ENCODE measurements at regions not wholly inside any gene's neighbourhood (a gene's known extent, or its start where the extent isn't known, plus 50 kb on each side); places are given as distances from the start of the nearest gene placed in this dataset.

- POLR2A ChIA-PET = no interaction called here
- no peak overlapping the region for H3K27ac Mint-ChIP-seq
- no peaks in the 10 kb centered on the region for H3K36me3 Mint-ChIP-seq (ENCODE audit: low read depth)
- H3K4me1 Mint-ChIP-seq (ENCODE audit: low read depth) = no peaks in the 10 kb centered on the region
- intact Hi-C loops (cut with micrococcal nuclease) = no loop called here
- no peak for DNase-seq
- CTCF ChIA-PET = interaction anchor here (0.6 kb wide), 1 partner anchor 76 kb away, joined by 3 read pairs; no protein-coding TSS in a partner anchor
- peaks cover 2% of the 10 kb centered on the region for H3K27me3 Mint-ChIP-seq
- ATAC-seq = no peak
- no peaks in the 10 kb centered on the region for H3K9me3 Mint-ChIP-seq
- TF ChIP-seq, protein P1, sequence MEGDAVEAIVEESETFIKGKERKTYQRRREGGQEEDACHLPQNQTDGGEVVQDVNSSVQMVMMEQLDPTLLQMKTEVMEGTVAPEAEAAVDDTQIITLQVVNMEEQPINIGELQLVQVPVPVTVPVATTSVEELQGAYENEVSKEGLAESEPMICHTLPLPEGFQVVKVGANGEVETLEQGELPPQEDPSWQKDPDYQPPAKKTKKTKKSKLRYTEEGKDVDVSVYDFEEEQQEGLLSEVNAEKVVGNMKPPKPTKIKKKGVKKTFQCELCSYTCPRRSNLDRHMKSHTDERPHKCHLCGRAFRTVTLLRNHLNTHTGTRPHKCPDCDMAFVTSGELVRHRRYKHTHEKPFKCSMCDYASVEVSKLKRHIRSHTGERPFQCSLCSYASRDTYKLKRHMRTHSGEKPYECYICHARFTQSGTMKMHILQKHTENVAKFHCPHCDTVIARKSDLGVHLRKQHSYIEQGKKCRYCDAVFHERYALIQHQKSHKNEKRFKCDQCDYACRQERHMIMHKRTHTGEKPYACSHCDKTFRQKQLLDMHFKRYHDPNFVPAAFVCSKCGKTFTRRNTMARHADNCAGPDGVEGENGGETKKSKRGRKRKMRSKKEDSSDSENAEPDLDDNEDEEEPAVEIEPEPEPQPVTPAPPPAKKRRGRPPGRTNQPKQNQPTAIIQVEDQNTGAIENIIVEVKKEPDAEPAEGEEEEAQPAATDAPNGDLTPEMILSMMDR (IDR thresholded peaks at IDR 0.05) = no peak
- no peak overlapping the region for H3K4me3 Mint-ChIP-seq
These were observed 410.0 kb upstream of the SULF2 start for GRCh38 chr20:48195121-48195870.

DNA sequence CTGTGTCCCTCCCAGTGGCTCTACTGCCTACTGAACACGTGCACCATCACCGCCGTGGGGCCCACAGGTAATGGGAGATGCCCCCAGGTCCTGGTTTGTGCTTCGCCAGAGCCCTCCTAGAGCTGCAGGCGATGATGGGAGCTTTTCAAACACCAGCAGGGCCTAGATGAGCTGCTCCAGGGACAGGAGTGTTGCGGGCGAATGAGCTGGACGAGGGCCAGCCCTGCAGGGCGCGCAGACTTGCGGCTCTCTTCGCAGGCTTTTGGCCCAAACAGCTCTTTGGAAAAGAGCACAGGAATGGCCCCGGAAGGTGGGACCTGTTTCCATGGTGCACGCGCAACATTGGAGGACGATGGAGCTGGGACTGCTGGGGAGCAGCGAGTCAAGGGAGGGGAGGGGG is 409.3 kb upstream of the SULF2 start:
- H3K27ac Mint-ChIP-seq = no peak overlapping the region
- ChIA-PET POLR2A (no interaction called here), CTCF (no interaction called here)
- H3K9me3 Mint-ChIP-seq = no peaks in the 10 kb centered on the region
- H3K4me1 Mint-ChIP-seq (ENCODE audit: low read depth) = no peaks in the 10 kb centered on the region
- peaks cover 2% of the 10 kb centered on the region for H3K27me3 Mint-ChIP-seq
- DNase-seq (no peak), ATAC-seq (no peak)
- H3K4me3 Mint-ChIP-seq = no peak overlapping the region
- TF ChIP-seq, protein P1 (IDR thresholded peaks at IDR 0.05) = no peak
- H3K36me3 Mint-ChIP-seq (ENCODE audit: low read depth) = no peaks in the 10 kb centered on the region
- intact Hi-C loops (cut with micrococcal nuclease) = no loop called here

DNA sequence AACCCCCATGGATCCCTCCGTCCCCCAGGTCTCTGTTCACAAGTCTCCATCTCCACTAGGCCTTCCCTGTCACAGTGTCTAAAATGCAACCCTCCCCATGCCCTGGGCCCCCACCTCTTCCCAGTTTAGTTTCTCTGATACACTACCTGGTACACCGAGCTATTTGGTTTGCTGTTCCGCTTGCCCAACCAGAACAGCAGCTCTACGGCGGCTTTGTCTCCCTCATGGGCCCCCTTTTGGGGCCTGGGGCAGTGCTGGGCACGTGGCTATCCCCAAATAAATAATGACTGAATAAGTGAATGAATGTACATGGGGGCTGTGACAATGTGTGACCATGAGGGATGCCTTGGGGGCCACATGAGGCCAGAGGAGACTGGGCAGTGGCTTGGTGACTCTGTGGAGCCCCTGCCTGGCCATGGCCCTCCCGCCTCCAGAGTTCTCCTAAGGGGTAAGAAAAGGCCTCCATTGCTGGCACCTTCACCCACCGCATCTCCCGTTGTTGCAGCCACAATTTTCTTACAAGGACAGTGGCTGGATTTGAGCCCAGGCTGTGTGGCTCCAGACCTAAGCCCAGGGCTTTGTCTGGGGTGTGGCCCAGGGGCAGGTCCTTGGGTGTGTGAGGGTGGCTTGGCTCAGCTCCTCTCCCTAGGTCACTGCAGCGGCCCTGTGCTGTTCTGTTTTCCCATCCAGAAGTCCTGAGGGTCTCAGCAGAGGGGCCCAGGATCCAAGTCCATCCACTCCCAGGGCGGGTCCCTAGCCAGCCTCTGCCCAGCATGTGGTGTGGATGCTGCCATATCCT is 408.5 kb upstream of the SULF2 start:
- Mint-ChIP-seq H3K9me3 (no peaks in the 10 kb centered on the region), H3K27ac (no peak overlapping the region), H3K27me3 (peaks cover 2% of the 10 kb centered on the region), H3K4me1 (ENCODE audit: low read depth) (no peaks in the 10 kb centered on the region), H3K36me3 (ENCODE audit: low read depth) (no peaks in the 10 kb centered on the region), H3K4me3 (no peak overlapping the region)
- ChIA-PET POLR2A (no interaction called here), CTCF (no interaction called here)
- DNase-seq = no peak
- intact Hi-C loops (cut with micrococcal nuclease) = no loop called here
- TF ChIP-seq, protein P1 (IDR thresholded peaks at IDR 0.05) = no peak
- no peak for ATAC-seq

DNA sequence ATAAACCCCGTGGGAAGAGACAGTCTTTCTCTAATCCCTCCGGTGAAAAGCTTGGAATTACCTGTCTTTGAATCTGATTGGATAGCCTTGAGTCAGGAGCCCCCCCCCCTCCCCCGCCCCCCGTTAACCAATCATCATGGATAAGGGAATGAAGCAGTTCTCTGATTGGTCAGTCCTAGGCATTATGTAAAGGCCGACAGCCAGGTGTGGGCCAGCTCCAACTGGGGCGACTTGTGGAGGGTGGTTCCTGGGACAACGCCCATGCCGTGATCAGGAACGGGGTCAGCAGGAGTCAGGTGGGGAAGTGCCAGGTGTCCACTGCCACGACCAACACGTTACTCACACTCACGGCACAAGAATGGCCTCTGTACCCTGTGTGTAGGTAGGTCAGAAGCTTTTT is 406.8 kb upstream of the SULF2 start:
- ATAC-seq (no peak), DNase-seq (no peak)
- CTCF ChIA-PET = no interaction called here
- H3K27me3 Mint-ChIP-seq = no peaks in the 10 kb centered on the region
- TF ChIP-seq, protein P1 (IDR thresholded peaks at IDR 0.05) = no peak
- intact Hi-C loops (cut with micrococcal nuclease) = no loop called here
- H3K4me3 Mint-ChIP-seq = no peak overlapping the region
- H3K36me3 Mint-ChIP-seq (ENCODE audit: low read depth) = no peaks in the 10 kb centered on the region
- POLR2A ChIA-PET = interaction anchor here (0.8 kb wide), 1 partner anchor 9 kb away, joined by 3 read pairs; no protein-coding TSS in a partner anchor
- H3K27ac Mint-ChIP-seq = no peak overlapping the region
- no peaks in the 10 kb centered on the region for H3K4me1 Mint-ChIP-seq (ENCODE audit: low read depth)
- H3K9me3 Mint-ChIP-seq = no peaks in the 10 kb centered on the region

- no peaks in the 10 kb centered on the region for H3K27me3 Mint-ChIP-seq
- ATAC-seq (no peak), DNase-seq (no peak)
- no peaks in the 10 kb centered on the region for H3K36me3 Mint-ChIP-seq (ENCODE audit: low read depth)
- H3K9me3 Mint-ChIP-seq = no peaks in the 10 kb centered on the region
- H3K4me3 Mint-ChIP-seq = no peak overlapping the region
- intact Hi-C loops (cut with micrococcal nuclease) = no loop called here
- no peaks in the 10 kb centered on the region for H3K4me1 Mint-ChIP-seq (ENCODE audit: low read depth)
- TF ChIP-seq, protein P1 (IDR thresholded peaks at IDR 0.05) = no peak
- ChIA-PET POLR2A (no interaction called here), CTCF (no interaction called here)
- no peak overlapping the region for H3K27ac Mint-ChIP-seq
These were observed 405.9 kb upstream of the SULF2 start for GRCh38 chr20:48191200-48191599.
